NCI-H2029 treated with DMSO at 0.1 percent for 48 hours (cell line): ENCODE measurements at regions not wholly inside any gene's neighbourhood (a gene's known extent, or its start where the extent isn't known, plus 50 kb on each side); places are given as distances from the start of the nearest gene placed in this dataset.
"Not testable (repeated sequence)": the region's sequence is repeated elsewhere in the genome, so short reads cannot be mapped to it uniquely, and the experiment has no call there.

ENCODE experiments used
- DNase-seq: peaks from one replicate; lab custom pipeline; 2025; lab: John Stamatoyannopoulos, UW

- no peak for DNase-seq
These were observed 259.4 kb downstream of the PLK2 start for GRCh38 chr5:58200451-58200850.

DNA sequence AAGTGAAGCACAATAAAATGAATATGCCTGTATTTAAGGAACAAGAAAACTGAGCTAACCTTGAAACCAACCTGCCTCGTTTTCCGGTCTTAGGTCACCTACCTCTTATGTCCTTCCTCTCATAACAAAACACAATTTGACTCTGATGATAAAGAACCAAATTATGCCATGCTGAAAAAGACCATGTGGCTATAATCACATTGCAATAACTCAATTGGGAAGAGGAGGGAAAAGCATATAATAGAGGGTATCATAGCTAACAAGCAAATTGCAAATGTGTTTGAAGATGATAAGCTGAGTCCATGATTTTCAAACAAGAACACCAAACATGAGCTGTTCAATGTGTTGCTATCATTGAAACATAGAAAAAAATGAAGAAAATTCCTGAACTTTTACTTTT, 260.8 kb downstream of the PLK2 start:
- no peak for DNase-seq

GRCh38 chr5:58198330-58198729, 261.6 kb downstream of the PLK2 start:
- no peak for DNase-seq

DNA sequence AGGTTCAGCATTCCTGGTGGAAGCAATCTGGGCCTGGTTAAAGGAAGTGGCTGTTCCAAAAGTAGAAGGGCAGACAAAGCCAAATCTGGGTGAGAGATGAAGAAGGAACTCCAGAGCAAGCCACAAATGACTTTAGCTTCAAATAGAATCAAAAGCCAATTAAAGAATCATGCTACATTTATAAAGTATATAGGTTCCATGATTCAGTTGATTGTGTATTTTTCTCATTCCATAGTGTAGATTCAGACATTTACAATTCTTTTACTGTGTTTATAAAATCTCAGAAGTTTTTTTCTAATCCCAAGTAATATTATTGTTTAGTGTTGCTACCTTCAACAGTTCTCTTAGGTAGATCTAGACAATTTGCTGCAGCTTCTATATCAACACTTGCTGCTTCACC, 262.0 kb downstream of the PLK2 start:
- no peak for DNase-seq

DNA sequence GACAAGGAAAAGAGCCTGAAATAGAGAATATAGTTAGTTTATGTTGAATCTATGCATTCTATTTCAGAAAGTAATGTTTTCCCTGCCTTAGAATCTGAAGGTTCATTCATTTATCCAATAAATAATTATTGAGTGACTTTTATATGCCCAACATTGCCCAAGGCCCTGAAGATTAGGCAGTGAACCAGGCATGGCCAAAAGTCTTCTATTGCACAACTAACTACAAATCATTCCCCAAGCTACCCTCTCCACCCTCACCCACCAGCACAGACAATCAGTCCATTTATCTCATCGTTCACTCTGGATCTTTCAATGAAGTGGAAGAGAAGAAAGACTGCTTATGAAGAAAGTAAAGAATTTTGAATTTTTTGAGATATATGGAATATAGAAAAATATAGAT, 268.4 kb downstream of the PLK2 start:
- no peak for DNase-seq

- no peak for DNase-seq
These were observed 271.6 kb downstream of the PLK2 start for GRCh38 chr5:58188262-58188651.

- no peak for DNase-seq
These were observed 272.2 kb downstream of the PLK2 start for GRCh38 chr5:58187432-58188261.

DNA sequence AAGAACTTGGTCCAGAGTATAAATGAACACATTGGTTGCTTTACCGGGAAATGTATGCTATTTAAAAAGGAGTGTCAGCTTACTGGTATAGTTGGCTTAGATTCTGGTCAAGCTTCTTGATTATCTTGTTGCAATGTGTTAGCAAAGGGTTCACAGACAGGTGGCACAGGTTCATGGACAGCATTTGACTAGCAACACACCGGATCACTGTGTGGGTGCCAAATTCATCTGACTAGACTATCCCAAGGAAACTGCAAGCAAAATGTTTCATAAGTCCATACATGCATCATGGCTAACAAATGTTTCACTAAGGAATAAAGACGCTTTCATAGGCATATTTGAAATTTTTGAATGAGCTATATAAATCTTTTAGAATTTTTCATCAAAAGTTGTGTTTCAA, 274.1 kb downstream of the PLK2 start:
- DNase-seq, result no peak

DNA sequence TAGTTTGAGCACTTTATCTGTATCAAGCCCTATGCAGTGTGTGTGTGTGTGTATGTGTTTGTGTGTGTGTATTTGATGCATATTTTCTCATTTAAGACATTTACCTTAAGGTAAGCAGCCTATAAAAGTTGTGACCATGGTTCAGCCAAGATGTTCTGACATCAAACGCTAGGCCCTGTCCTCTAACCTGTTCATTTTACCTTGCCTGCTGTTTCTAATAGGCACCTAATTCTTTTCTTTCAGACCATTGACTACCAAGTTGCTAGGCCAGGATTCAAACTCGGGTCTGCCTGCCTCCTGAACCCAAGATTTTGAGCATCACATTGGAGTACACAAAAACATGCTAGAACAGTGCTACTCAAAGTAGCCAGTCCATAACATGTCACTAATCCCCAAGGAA, 274.5 kb downstream of the PLK2 start:
- DNase-seq, result no peak

DNA sequence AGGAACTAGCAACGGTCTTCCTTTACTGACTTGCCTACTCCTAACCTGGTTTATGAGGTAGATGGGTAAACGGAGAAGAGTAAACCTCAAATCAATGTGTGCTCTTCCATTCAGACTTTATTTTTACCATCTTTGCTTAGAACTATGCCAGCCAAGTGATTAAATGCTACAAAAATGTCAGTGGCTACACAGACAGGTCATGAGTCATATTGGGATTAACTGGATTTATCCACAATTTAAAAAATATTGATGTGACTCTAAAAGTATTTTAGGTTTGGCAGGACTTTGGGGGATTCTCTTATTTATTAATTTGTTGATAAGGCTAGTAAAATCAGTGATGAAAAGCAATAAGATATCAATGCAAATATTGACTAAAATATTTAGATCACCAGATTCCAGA, 275.0 kb downstream of the PLK2 start:
- DNase-seq, result no peak

DNA sequence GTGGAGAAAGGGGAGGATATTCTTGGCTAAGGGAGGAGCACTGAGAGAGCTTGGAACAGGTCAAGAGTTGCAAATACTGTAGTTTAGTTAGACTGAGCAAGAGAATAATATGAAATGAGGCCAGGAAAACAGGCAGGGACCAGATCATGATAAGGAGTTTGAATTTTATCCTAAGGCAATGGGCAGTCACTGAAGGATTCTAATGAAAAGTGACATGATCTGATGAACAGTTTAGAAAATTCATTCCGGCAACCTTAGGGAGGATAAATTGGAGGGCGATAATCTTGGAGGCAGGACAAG, 276.1 kb downstream of the PLK2 start:
- DNase-seq, result no peak

GRCh38 chr5:58183078-58183785, 276.7 kb downstream of the PLK2 start:
- no peak for DNase-seq

DNA sequence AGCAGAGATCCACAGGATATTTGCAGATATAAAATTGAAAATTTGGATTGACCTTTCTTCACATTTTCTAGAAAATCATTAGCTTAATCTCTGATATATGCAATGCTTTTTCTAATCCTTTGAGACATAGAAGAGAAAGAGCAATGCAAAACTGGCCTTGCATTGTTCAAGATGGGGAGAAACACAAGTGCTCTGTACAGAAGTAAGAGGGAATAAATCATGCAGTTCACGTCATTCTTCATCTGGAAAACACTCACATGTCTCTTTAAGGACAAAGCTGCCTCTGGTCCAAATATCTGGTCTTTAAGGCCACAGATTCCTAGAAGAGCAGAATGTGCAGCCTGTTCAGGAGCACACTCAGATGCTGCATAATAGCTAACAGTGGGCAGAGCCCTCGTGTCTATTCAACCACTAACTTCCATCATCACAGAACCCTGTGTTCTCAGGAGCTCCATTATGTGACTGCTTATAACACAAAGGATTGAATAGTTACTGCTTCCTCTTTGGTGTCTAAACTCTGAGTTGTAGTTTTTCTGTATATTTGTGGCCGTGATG, 277.5 kb downstream of the PLK2 start:
- DNase-seq, result no peak

DNA sequence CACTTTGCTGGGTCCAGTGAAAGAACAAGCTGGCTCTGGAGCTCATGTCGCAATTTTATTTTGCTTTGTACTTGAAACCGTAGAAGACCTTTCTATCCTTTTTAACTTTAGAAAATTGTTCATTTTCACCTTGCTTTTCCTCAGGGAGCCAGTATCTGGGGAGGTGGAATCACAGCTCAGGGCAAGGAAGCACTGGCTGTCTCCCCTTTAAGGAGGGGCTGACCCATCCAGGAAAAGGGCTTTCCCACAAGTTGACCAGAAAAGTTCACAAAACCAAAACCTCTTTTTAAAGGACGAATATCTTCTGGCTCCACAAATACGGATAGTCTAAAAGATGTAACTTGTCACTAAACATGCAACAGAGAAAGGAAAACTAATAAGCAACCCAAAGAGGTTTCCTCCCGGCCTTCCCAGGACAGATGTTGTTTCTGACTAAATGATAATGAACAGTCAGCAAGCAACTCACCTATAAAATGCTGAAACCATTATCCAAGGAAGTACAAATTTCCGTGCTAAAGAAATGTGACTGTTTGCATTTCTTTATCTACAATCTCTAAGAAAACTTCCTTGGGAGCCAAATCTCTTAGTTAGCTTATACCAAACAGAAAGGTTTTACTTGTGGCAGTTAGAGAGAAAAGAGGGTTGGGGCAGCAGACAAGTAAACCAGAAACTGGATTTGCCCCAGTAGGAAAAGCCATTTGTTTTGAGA, 278.2 kb downstream of the PLK2 start:
- no peak for DNase-seq

DNA sequence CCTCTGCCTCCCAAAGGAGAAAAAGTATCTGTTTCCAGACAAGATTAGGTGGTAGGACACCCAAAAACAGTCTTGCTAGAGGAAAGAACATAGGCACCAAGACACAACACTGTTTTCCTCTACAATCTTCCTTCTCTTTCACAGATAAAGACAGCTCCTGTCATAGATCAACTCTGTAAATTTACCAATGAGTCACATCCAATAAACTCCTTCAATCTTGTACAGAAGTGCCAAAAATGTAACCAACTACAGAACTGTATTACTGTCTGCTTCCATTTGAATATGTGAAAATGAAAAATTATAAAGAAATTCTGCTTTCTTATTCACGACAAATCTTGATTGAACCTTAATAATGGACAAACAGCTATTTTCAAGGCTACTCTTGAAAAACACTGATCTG, 286.9 kb downstream of the PLK2 start:
- DNase-seq, result no peak

DNA sequence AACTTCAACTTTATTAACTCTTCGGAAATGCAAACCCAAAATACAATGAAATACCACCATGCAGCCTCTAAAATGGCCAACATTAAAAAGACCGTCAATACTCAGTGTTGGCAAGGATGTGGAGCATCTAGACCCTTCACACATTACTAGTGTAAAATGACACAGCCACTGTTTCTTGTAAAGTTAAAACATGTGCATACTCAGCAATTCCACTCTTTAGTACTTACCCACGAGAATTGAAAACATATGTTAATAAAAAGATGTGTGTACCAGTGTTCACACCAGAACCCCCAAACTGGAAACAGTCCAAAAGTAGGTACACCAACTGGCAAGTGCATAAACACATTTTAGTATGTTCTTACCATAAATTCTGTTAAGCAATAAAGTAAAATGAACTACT, 294.7 kb downstream of the PLK2 start:
- no peak for DNase-seq

GRCh38 chr5:58161889-58162288, 298.0 kb downstream of the PLK2 start:
- DNase-seq, result not testable (repeated sequence)

- no peak for DNase-seq
These were observed 302.7 kb downstream of the PLK2 start for GRCh38 chr5:58156973-58157701.

DNA sequence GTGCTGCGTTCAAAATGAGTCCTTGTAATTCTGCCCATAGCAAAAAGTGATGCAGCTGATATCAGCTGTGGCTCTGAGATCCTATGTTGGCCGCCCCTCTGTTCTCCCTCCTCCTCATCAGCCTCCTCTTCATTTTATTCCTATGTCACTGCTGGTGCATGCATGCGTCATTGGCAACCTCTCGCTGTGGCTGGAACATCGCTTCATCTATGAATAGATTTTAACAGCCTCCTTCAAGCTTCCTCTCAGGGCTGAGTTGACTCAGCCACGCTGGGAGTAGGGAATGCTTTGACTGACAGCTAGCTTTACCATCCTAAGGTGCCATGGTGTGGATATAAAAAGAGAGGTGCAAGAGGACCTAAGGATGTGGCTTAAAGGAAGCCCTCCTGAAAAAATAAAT, 303.5 kb downstream of the PLK2 start:
- DNase-seq, result no peak

GRCh38 chr5:58153255-58153654, 306.6 kb downstream of the PLK2 start:
- no peak for DNase-seq

DNA sequence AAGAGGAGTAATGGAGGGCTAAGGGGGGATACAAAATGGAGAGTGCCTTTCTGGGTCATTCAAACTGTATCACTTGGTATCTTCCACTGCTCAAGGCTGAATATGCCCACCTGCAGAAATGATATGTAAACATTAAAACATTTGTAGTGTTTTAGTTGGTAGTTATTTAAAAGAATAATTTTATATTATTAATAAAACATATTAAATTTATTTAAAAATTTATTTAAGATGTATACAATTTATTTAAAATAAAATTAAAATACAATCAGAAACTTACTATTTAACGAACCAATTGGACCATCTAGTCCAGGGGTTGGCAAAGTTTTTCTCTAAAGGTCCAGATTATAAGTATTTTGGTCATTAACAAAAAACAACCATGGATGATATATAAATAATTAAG, 308.5 kb downstream of the PLK2 start:
- no peak for DNase-seq

DNA sequence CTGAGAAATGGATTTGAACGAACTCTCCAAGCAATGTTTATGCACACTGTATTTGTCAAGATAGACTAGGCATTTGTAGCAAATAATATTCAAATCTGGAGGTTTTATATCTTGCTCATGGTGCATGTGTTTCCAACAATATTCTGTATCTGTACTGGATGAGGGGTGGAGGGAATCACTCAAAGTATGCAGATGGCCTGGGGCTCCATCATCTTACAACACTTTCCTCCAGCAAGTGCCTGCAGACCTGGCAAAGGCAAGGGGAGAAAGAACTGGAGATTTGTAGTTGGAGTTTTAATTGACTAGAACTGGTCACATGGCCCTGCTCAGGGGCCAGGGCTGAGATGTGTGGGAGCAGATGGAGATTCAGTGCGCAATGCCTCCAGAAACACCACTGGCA, 309.0 kb downstream of the PLK2 start:
- no peak for DNase-seq
